Nephron (organoid): ENCODE measurements at regions not wholly inside any gene's neighbourhood (a gene's known extent, or its start where the extent isn't known, plus 50 kb on each side); places are given as distances from the start of the nearest gene placed in this dataset.

ENCODE experiments used
- H3K27ac Mint-ChIP-seq, 3 experiments: 2 replicates each; pipeline ENCODE4 v1.8.0; 2020; ENCODE audit warnings: mixed read lengths in 3 of 3, mild to moderate bottlenecking in 2 of 3, moderate library complexity in 1 of 3
- H3K27me3 Mint-ChIP-seq: 2 replicates; pipeline ENCODE4 v1.8.0; 2021; ENCODE audit warnings: low read depth, mild to moderate bottlenecking, moderate library complexity, mixed read lengths
- H3K36me3 Mint-ChIP-seq: 2 replicates; pipeline ENCODE4 v1.8.0; 2020; ENCODE audit warnings: low read depth, mixed read lengths
- H3K4me1 Mint-ChIP-seq: 2 replicates; pipeline ENCODE4 v1.8.0; 2020; ENCODE audit warnings: mixed read lengths
- H3K4me3 Mint-ChIP-seq, 3 experiments: 2 replicates each; pipeline ENCODE4 v1.8.0; 2020; ENCODE audit warnings: mild to moderate bottlenecking in 3 of 3, mixed read lengths in 3 of 3, moderate library complexity in 2 of 3
- H3K9me3 Mint-ChIP-seq: 2 replicates; pipeline ENCODE4 v1.8.0; 2020; ENCODE audit warnings: mixed read lengths
- TF ChIP-seq, protein P1 (sequence below), 3 experiments: fragments of 200-600 bp; sonication (generic); IDR thresholded peaks; one replicate each; pipeline ENCODE4 v1.5.0; 2021; ENCODE audit warnings: antibody characterized with exemption in 3 of 3; ENCODE audit not compliant: unreplicated experiment in 3 of 3

DNA sequence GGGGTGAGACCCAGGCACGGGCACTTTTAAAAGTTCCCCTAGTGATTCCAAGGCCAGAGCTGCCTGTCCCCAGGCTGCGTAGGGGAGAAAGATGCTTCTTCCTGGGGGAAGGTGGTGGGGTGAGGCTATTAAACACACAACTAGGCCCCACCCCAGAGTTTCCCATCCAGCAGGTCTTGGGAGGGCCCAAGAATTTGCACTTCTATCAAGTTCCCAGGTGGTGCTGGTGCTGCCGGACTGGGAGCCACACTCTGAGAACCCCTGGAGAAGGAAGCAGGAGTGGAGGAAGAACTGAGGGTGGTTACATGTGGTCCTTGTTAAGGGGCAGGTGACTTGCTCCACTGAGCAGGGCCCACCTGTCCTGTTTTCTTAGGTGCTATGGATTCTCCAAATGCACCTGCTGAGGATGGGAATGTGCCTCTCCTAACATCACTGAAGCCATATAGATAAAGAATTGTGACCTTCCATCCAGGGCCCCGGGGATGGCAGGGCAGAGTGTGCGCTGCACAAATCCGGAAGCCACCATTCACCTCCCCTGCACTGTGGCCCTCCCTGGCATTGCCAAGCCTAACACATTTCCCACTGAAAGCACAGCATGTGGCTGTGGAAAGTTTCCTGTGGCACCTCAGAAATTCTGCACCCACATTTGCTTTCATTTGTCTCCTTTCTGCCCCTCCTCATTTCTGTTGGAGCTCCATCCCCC is 111.5 kb upstream of the MEF2A start:
- TF ChIP-seq, protein P1, sequence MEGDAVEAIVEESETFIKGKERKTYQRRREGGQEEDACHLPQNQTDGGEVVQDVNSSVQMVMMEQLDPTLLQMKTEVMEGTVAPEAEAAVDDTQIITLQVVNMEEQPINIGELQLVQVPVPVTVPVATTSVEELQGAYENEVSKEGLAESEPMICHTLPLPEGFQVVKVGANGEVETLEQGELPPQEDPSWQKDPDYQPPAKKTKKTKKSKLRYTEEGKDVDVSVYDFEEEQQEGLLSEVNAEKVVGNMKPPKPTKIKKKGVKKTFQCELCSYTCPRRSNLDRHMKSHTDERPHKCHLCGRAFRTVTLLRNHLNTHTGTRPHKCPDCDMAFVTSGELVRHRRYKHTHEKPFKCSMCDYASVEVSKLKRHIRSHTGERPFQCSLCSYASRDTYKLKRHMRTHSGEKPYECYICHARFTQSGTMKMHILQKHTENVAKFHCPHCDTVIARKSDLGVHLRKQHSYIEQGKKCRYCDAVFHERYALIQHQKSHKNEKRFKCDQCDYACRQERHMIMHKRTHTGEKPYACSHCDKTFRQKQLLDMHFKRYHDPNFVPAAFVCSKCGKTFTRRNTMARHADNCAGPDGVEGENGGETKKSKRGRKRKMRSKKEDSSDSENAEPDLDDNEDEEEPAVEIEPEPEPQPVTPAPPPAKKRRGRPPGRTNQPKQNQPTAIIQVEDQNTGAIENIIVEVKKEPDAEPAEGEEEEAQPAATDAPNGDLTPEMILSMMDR (IDR thresholded peaks at IDR 0.05; ENCODE audit: unreplicated experiment in 3 of 3): no peak
- H3K9me3 Mint-ChIP-seq: peaks cover 9% of the 10 kb centered on the region
- H3K27me3 Mint-ChIP-seq: peaks cover 4% of the 10 kb centered on the region
- peak overlapping the region in 2 of 3 experiments; percentile 19 to 34 for H3K4me3 Mint-ChIP-seq
- H3K4me1 Mint-ChIP-seq: peaks cover 50% of the 10 kb centered on the region
- no peaks in the 10 kb centered on the region for H3K36me3 Mint-ChIP-seq
- peak overlapping the region; percentile 81 to 96 (median 93) for H3K27ac Mint-ChIP-seq

- H3K27me3 Mint-ChIP-seq: peaks cover 4% of the 10 kb centered on the region
- TF ChIP-seq, protein P1 (IDR thresholded peaks at IDR 0.05; ENCODE audit: unreplicated experiment in 3 of 3): no peak
- H3K9me3 Mint-ChIP-seq: peaks cover 12% of the 10 kb centered on the region
- H3K4me3 Mint-ChIP-seq: peak overlapping the region; percentile 19 to 34 (median 29)
- peaks cover 45% of the 10 kb centered on the region for H3K4me1 Mint-ChIP-seq
- H3K27ac Mint-ChIP-seq: peak overlapping the region; percentile 81 to 96 (median 93)
- no peaks in the 10 kb centered on the region for H3K36me3 Mint-ChIP-seq
Observed at GRCh38 chr15:99454941-99455788, 110.6 kb upstream of the MEF2A start.

DNA sequence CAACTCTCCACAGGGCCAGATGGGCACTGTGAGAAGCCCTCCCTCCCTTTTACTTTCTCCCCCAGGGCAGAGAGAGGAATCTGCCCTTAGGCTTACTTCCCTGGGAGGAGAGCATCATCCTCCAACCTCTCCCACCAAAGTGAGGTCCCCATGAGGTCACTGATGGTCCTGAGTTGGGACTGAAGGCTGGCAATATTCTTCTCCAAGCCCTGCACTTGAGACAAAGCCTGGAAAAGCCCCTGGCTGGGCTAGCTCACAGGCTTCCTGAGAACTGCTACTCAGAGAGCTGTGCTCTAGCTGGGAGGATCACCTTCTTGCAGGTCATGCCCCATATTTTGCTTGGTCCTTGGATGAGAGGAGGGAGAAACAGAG is 110.0 kb upstream of the MEF2A start:
- peaks cover 4% of the 10 kb centered on the region for H3K27me3 Mint-ChIP-seq
- peaks cover 39% of the 10 kb centered on the region for H3K4me1 Mint-ChIP-seq
- no peaks in the 10 kb centered on the region for H3K36me3 Mint-ChIP-seq
- TF ChIP-seq, protein P1 (IDR thresholded peaks at IDR 0.05; ENCODE audit: unreplicated experiment in 3 of 3): no peak
- H3K4me3 Mint-ChIP-seq: no peak overlapping the region
- peaks cover 12% of the 10 kb centered on the region for H3K9me3 Mint-ChIP-seq
- H3K27ac Mint-ChIP-seq: peak overlapping the region; percentile 81 to 96 (median 93)

DNA sequence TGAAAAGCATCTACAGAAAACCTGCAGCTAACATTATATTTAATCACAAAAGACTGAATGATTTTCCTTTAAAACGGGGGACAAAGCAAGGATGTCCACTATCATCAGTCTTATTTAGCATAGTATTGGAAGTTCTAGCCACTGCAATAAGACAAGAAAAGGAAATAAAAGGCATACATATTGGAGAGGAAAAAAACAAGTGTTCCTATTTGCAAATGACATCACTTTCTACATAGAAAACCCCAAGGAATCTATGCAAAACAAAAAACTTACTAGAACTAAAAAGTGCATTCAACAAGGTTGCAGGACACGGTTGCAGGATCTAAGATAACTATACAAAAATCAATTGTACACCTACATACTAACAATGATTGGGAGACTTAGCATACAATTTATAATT is 101.6 kb upstream of the MEF2A start:
- TF ChIP-seq, protein P1 (IDR thresholded peaks at IDR 0.05; ENCODE audit: unreplicated experiment in 3 of 3): no peak
- no peaks in the 10 kb centered on the region for H3K4me1 Mint-ChIP-seq
- H3K9me3 Mint-ChIP-seq: peaks cover 34% of the 10 kb centered on the region
- no peak overlapping the region for H3K27ac Mint-ChIP-seq
- no peaks in the 10 kb centered on the region for H3K36me3 Mint-ChIP-seq
- H3K4me3 Mint-ChIP-seq: no peak overlapping the region
- peaks cover 6% of the 10 kb centered on the region for H3K27me3 Mint-ChIP-seq

DNA sequence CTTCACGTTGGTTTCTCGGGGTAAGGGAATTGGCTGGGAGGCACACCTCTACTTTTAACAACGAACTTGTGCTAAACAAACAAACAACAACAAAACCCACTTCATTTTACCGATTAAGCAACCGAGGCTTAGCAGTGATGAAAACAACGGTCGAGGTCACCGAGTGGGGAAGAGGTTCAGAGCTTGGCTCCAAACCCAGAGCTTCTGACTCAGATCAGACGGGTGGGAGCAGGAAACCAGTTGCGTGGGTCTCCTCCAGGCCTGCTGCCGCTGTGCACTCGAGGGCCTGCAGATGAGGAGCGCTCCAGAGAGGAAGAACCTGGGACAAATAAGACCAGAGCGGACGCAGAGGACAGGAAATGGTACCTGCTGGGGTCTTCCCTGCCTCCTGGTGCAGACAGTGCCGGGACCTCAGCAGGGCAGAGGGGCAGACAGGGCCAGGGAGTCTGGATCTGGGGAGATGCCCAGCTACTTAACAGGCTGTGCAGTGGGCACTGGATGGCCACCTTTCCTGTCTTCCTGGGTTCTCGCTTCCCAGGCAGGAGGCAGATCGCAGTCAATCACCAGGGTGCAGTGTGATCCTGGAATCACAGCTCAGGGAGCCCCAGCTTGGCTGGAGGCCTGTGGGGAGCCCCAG is 99.0 kb upstream of the MEF2A start:
- Mint-ChIP-seq H3K36me3 (no peaks in the 10 kb centered on the region), H3K27ac (no peak overlapping the region), H3K27me3 (peaks cover 6% of the 10 kb centered on the region), H3K4me1 (no peaks in the 10 kb centered on the region), H3K4me3 (no peak overlapping the region), H3K9me3 (peaks cover 31% of the 10 kb centered on the region)
- TF ChIP-seq, protein P1 (IDR thresholded peaks at IDR 0.05; ENCODE audit: unreplicated experiment in 3 of 3): no peak
